HUES6 (cell line): ENCODE measurements at regions not wholly inside any gene's neighbourhood (a gene's known extent, or its start where the extent isn't known, plus 50 kb on each side); places are given as distances from the start of the nearest gene placed in this dataset.
"Not testable (repeated sequence)": the region's sequence is repeated elsewhere in the genome, so short reads cannot be mapped to it uniquely, and the experiment has no call there.

Experiments
- H3K27ac ChIP-seq: 2 replicates; pipeline ENCODE4 v1.7.0; 2013; ENCODE audit warnings: low read depth, mild to moderate bottlenecking, low read length, inconsistent platforms
- H3K27me3 ChIP-seq: 2 replicates; pipeline ENCODE4 v1.6.1; 2013; ENCODE audit warnings: low read length; ENCODE audit not compliant: control insufficient read depth, insufficient read depth
- H3K36me3 ChIP-seq: 2 replicates; pipeline ENCODE4 v1.6.1; 2013; ENCODE audit warnings: low read length; ENCODE audit not compliant: control insufficient read depth, insufficient read depth
- H3K4me1 ChIP-seq: 2 replicates; pipeline ENCODE4 v1.6.1; 2013; ENCODE audit warnings: low read length; ENCODE audit not compliant: control insufficient read depth, insufficient read depth
- H3K4me3 ChIP-seq: 2 replicates; pipeline ENCODE4 v1.5.1; 2013; ENCODE audit warnings: low read depth, low read length
- H3K9ac ChIP-seq: one replicate; pipeline ENCODE4 v1.6.1; 2013; ENCODE audit warnings: mild to moderate bottlenecking, low read length
- H3K9me3 ChIP-seq: 2 replicates; pipeline ENCODE4 v1.6.1; 2013; ENCODE audit warnings: low read depth, low read length; ENCODE audit not compliant: control insufficient read depth, insufficient read depth

DNA sequence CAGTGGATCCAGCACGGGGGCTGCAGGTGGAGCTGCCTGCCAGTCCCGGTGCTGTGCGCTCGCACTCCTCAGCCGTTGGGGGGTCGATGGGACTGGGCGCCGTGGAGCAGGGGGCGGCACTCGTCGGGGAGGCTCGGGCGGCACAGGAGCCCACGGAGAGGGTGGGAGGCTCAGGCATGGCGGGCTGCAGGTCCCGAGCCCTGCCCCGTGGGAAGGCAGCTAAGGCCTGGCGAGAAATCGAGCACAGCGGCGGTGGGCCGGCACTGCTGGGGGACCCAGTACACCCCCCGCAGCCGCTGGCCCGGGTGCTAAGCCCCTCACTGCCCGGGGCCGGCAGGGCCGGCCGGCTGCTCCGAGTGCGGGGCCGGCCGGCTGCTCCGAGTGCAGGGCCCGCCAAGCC, 52.3 kb upstream of the MARK1 start:
- not testable (repeated sequence) for H3K27ac ChIP-seq, H3K4me3 ChIP-seq, H3K36me3 ChIP-seq, H3K27me3 ChIP-seq, H3K9ac ChIP-seq, H3K4me1 ChIP-seq, H3K9me3 ChIP-seq

DNA sequence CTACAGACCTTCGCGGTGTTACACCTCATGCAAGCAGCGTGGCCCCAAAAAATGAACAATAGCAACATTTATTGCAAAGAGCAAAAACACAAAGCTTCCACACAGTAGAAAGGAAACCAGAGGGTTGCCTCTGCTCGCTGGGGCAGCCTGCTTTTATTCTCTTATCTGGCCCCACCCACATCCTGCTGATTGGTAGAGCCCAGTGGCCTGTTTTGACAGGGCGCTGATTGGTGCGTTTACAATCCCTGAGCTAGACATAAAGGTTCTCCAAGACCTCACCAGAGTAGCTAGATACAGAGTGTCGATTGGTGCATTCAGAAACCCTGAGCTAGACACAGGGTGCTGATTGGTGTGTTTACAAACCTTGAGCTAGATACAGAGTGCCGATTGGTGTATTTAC, 52.8 kb upstream of the MARK1 start:
- H3K27ac ChIP-seq, H3K9ac ChIP-seq, H3K4me1 ChIP-seq, H3K36me3 ChIP-seq, H3K27me3 ChIP-seq, H3K4me3 ChIP-seq, H3K9me3 ChIP-seq: not testable (repeated sequence)

DNA sequence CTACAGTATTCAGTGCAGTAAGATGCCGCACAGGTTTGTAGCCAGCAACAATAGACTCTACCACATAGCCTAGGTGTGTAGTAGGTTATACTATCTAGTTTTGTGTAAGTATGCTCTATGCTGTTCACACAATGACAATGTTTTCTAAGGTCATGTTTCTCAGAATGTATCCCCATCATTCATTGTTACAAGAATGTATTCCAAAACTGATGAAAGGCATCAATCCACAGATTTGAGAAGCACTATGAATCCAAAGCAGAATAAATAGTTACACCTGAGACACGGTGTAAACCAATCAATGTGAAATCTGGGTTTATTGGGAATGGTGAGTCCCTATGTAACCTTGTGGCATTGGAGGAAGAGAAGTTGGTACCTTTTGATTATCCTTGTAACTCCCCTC, 54.5 kb upstream of the MARK1 start:
- no peaks in the 10 kb centered on the region for H3K36me3 ChIP-seq
- peaks cover 5% of the 10 kb centered on the region; the same call in 1 of the 2 replicates for H3K9me3 ChIP-seq
- no peaks in the 10 kb centered on the region for H3K4me1 ChIP-seq
- H3K27me3 ChIP-seq: no peaks in the 10 kb centered on the region
- no peak overlapping the region for H3K4me3 ChIP-seq
- H3K27ac ChIP-seq: no peak overlapping the region
- no peak overlapping the region for H3K9ac ChIP-seq

DNA sequence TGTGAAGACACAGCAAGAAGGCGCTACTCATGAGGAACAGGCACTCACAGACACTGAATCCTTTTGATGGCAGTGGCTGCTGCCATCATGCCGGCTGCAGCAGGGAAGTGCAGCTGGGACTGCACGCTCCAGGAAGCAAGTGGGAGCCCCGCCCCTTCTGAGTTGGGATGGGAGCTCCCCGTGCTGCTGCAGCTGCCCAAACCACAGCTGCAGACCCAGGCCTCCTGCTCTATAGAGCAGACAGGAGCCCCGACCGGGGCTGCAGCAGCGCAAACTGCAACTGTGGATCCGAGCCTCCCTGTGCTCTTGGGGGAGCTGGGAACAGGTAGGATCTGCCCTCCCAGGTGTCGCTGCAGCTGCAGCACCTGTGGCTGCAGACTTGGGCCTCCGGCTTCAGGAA, 65.2 kb upstream of the MARK1 start:
- no peaks in the 10 kb centered on the region for H3K27me3 ChIP-seq
- no peak overlapping the region for H3K9ac ChIP-seq
- H3K27ac ChIP-seq: no peak overlapping the region
- no peaks in the 10 kb centered on the region for H3K36me3 ChIP-seq
- H3K9me3 ChIP-seq: peaks cover 5% of the 10 kb centered on the region; the same call in 1 of the 2 replicates
- no peak overlapping the region for H3K4me3 ChIP-seq
- H3K4me1 ChIP-seq: no peaks in the 10 kb centered on the region; the same call in 1 of the 2 replicates

DNA sequence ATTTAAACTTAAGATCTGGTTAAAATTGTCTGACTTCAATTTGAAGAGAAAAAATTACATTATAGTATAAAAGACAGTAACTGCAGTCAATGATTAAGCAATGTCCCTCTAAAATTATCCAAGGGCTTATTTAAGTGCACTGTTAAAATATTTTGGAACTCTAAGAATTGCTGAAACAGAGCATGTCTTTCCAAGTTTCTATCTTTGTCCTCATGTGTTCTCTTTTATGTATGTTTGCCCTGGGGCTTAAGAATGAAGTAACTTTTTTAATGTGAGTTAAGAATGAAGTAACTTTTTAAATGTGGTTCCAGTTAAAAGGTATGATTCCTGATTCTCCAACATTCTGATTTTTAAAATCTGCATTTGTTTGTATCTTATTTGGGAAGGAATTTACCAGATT, 69.0 kb upstream of the MARK1 start:
- Histone ChIP-seq H3K9me3 (peaks cover 5% of the 10 kb centered on the region; the same call in 1 of the 2 replicates), H3K36me3 (no peaks in the 10 kb centered on the region), H3K4me1 (no peaks in the 10 kb centered on the region; the same call in 1 of the 2 replicates), H3K4me3 (no peak overlapping the region), H3K27ac (no peak overlapping the region), H3K27me3 (no peaks in the 10 kb centered on the region), H3K9ac (no peak overlapping the region)

DNA sequence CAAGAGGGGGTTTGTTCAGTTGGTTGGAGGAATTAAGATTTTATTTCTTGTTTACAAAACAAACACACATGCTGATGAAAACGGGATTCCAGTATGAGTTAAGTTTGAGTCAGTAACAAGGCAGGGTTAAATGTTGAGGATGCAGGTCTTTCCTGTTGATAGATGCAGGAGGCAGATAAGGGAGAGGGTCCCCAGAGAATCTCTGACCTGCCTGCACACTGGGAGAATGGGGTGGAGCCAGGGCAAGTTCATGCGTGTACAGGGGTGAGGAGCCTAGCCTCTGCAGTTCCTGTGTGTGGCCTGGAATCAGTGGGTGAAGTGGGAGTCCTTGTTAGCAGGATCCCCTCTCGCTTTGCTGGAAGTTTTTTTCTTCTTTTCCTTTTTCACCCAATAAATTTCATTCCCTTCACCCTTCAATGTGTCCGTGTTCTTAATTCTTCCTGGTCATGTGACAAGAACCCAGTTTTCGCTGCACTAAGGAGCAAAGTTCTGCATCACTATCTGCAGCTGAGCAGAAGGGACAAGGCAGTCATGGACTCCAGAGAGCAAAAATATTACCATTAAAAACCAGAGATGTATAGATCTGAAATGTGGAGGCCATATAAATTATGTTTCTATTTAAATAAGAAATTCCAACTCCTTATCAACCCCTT, 69.9 kb upstream of the MARK1 start:
- Histone ChIP-seq H3K4me1 (no peaks in the 10 kb centered on the region; the same call in 1 of the 2 replicates), H3K4me3 (no peak overlapping the region), H3K36me3 (no peaks in the 10 kb centered on the region), H3K9me3 (no peaks in the 10 kb centered on the region), H3K27me3 (no peaks in the 10 kb centered on the region), H3K9ac (no peak overlapping the region), H3K27ac (no peak overlapping the region)

DNA sequence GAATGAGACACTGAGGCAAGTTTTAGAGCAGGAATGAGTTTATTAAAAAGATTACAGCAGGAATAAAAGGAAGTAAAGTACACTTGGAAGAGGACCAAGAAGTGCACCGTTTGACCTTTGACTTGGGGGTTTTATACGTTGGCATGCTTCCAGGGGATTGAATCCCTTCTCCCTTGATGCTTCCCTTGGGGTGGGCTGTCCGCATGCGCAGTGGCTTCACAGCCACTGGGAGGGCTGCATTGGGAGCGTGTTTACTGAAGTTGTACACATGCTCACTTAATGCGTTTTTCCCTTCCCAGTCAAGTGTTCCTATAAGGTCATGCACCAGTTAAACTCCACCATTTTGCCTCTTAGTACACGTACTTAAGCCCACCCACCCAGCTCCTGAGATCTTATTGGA, 72.4 kb upstream of the MARK1 start:
- Histone ChIP-seq H3K27ac (no peak overlapping the region), H3K9me3 (no peaks in the 10 kb centered on the region), H3K27me3 (no peaks in the 10 kb centered on the region), H3K4me3 (no peak overlapping the region), H3K9ac (no peak overlapping the region), H3K4me1 (peaks cover 7% of the 10 kb centered on the region; the same call in 1 of the 2 replicates), H3K36me3 (no peaks in the 10 kb centered on the region)

DNA sequence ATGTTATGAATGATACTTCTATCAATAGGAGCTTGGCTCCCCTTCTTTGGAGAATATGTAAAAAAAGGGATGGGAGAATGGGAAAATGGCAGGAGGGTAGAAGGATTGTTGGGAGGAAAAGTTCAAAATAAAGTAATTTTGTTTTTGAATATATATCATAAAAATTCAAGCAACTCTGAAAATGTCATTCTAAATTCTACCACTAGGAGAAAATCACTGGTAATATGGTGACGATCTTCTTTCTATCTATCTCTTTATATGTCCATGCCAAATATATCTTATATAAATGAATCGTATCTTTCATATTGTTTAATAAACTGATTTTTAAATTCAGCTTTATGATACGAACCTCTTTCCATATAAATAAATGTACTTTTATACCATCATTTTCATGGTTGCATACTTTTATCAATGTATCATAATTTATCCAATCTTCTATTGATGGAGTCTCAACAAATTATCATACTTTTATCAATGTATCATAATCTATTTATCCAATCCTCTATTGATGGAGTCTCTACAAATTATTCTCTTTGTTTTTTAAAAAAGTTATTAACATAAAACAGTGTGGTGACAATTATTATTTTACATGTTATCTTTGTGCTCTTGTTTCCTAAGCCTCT, 73.7 kb upstream of the MARK1 start:
- H3K9me3 ChIP-seq: no peaks in the 10 kb centered on the region
- H3K27ac ChIP-seq: no peak overlapping the region
- H3K36me3 ChIP-seq: no peaks in the 10 kb centered on the region
- H3K4me1 ChIP-seq: peaks cover 7% of the 10 kb centered on the region; the same call in 1 of the 2 replicates
- H3K4me3 ChIP-seq: no peak overlapping the region
- H3K9ac ChIP-seq: no peak overlapping the region
- no peaks in the 10 kb centered on the region for H3K27me3 ChIP-seq

DNA sequence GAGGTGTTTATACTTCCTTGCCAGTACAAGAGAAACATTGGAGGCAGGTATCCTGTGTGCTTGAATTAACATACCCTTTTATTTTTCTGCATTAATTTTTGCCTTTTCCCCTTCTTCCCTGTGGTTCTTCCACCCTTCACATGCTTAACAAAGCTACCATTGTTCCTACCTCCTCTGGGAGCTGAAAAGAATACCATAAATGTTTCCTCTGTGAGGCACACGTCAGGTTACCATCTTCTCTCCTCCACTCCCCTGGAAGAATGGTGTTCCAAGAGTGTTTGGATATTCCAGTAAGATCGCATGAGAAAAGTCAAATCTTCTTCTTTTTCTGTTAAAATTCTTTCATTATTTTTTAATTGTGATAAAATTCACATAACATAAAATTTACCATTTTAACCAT, 74.6 kb upstream of the MARK1 start:
- H3K27me3 ChIP-seq: no peaks in the 10 kb centered on the region
- no peaks in the 10 kb centered on the region for H3K36me3 ChIP-seq
- no peak overlapping the region for H3K27ac ChIP-seq
- H3K4me1 ChIP-seq: peaks cover 7% of the 10 kb centered on the region; the same call in 1 of the 2 replicates
- H3K4me3 ChIP-seq: no peak overlapping the region
- no peaks in the 10 kb centered on the region for H3K9me3 ChIP-seq
- H3K9ac ChIP-seq: no peak overlapping the region

DNA sequence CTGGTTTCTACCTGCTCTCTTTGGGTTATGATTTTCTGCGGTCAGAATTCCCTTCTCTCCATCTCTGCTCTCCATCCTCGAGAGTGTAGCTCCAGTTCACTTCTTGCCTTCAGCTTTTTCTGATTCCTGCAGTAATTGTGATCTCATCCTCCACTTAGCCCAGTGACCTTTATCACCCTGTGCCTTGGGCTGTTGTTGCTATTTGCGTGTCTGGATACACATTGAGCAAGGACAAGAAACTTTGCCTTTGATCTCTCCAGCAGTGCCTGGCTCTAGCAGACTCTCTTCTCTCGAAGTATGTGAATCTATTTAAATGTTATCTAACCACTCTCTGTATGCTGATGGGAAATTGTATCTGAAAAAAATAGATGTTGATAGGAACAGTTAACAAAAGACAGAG, 76.4 kb upstream of the MARK1 start:
- Histone ChIP-seq H3K9ac (no peak overlapping the region), H3K4me3 (no peak overlapping the region), H3K27ac (no peak overlapping the region), H3K27me3 (no peaks in the 10 kb centered on the region), H3K9me3 (no peaks in the 10 kb centered on the region), H3K4me1 (peaks cover 7% of the 10 kb centered on the region; the same call in 1 of the 2 replicates), H3K36me3 (no peaks in the 10 kb centered on the region)

DNA sequence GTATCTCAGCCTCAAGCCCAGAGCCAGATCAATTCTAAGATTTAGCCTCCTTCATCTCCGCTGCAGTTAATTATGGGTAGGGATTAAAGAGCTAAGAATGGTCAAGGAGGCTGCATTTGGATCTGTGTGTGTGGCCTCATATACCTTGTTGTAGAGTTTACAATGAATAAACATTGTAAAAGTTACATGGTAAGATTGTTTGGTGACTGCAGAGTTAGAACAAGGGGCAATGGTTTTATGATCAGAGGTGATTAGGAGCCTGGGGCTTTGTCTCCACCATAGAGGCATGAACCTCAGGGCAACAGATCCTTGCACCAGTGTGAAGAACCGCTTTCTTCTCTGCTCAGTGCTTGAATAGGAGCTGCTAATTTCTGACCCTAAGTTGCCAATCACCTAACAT, 77.0 kb upstream of the MARK1 start:
- Histone ChIP-seq H3K9ac (no peak overlapping the region), H3K4me3 (no peak overlapping the region), H3K36me3 (no peaks in the 10 kb centered on the region), H3K27me3 (no peaks in the 10 kb centered on the region), H3K9me3 (no peaks in the 10 kb centered on the region), H3K27ac (no peak overlapping the region), H3K4me1 (peaks cover 7% of the 10 kb centered on the region; the same call in 1 of the 2 replicates)
